DMS79 treated with DMSO at 0.1 percent for 48 hours (cell line): ENCODE measurements at regions not wholly inside any gene's neighbourhood (a gene's known extent, or its start where the extent isn't known, plus 50 kb on each side); places are given as distances from the start of the nearest gene placed in this dataset.
"Not testable (repeated sequence)": the region's sequence is repeated elsewhere in the genome, so short reads cannot be mapped to it uniquely, and the experiment has no call there.

Source experiments
- DNase-seq: peaks from one replicate; lab custom pipeline; 2025; lab: John Stamatoyannopoulos, UW

DNA sequence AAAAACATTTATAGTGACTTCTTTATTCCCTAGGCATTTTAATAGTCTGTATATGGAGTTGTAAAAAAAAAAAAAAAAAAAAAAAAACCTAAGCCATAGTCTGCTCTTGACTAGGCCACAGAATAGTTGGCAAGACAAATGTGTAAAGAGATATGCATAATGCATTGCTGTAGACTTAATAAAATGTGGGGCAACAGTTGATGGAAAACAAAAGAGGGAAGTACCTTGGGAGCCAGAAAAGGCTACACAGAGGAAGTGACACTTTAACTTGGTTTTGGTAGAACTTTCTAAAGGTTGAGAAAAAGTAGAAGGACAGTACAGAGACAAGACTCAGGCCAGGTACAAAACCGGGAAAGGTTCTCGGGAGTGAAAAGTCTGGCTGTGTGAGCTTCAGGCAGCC, 802.9 kb upstream of the ADAMTS5 start:
- DNase-seq, result no peak

DNA sequence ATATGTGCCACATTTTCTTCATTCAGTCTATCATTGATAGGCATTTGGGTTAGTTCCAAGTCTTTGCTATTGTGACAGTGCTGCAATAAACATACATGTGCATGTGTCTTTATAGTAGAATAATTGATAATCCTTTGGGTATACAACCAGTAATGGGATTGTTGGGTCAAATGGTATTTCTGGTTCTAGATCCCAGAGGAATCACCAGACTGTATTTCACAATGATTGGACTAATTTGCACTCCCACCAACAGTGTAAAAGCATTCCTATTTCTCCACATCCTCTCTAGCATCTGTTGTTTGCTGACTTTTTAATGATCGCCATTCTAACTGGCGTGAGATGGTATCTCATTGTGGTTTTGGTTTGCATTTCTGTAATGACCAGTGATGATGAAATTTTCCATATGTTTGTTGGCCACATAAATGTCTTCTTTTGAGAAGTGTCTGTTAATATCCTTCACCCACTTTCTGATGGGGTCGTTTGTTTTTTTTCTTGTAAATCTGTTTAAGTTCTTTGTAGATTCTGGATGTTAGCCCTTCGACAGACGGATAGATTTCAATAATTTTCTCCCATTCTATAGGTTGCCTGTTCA, 801.3 kb upstream of the ADAMTS5 start:
- not testable (repeated sequence) for DNase-seq

DNA sequence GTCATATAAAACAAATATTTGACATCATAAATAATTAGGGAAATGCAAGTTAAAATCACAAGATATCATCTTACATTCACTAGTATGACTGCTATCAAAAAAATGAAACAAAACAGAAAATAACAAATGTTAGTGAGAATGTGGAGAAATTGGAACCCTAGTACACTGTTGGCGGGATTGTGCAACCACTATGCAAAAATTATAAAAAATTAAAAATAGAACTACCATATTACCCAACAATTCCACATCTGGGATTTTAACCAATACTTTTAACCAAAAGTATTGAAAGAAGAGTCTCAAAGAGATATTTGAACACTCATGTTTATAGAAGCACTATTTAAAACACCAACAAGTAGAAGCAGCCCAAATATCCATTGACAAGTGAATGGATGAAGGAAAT, 797.2 kb upstream of the ADAMTS5 start:
- no peak for DNase-seq

DNA sequence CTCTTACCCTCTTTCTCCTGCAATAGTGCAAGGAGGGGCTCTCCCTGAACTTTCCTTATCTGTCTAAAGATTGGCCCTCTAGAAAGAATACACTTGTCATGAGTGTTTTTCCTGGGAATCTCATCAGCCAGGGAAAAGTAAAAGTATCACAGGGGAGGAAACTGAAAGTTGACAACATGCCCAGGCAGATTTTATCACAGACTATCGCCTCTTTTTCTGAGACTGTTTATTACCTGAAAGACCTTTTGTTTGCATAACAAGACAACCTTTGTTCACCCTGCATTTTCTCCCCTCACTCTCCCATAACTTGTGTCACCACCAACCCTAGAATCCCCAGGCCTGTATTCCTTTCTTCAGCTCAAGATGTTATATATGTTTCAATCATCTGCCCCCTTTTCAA, 794.7 kb upstream of the ADAMTS5 start:
- no peak for DNase-seq

DNA sequence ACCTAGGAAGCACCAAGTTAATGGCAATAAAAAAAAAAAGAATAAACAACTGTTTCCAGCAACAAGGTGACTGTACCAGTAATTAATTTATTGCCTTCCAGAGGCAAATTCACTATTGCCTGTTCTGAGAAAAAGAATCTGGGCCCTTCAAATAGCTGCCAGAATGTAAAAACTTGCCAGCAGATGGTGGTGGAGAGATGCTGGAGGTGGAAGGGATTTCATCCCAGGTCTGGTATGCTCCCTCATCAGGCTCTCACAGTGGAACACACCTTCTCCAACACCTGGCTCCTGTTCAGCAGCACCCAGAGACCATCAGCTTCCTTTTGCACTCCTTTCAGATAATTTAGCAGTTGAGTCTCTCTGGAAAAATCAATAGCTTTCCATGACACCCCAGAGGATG, 792.9 kb upstream of the ADAMTS5 start:
- DNase-seq, result no peak

DNA sequence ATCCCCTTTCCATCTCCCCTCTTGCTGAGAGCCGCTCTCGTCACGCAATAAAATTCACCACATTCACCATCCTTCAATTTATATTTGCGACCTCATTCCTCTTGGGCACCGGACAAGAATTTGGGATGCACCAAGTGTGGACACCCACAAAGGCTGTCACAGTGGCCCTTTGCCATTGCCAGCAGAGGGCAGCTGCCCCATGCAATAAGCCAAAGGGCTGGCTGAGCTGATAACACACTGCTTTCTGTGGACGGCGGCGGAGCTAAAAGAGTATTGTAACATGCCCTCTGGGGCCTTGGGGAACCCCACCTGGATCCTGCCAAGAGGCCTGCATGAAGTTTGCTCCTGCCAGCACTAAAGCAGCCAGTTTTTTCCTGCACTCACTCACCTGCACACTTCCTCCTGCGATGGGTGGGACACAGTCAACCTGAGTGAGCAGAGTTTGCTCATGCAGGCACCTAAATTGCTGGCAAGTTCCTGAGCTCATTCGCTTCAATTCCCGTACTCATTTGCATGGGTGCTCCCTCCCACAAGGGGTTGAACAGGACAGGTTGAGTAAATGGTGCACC, 792.3 kb upstream of the ADAMTS5 start:
- no peak for DNase-seq

DNA sequence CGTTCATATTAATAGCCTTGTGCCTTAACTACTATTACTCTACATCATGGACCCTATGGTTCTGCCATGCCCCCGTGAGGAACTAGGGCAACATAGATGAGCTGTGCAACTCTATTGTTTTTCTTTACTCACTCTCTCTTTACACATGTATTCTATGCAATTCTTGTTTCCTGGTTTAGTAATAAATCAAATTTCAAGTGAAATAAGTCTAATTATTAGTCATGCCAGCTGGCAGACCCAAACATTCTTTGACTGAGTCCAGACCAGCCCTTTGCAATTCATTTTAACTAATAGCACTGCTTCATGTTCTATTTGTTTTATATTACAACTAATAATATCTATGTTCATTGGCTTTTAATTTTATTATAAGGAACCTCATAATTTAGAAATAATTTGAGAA, 789.3 kb upstream of the ADAMTS5 start:
- DNase-seq, result no peak

DNA sequence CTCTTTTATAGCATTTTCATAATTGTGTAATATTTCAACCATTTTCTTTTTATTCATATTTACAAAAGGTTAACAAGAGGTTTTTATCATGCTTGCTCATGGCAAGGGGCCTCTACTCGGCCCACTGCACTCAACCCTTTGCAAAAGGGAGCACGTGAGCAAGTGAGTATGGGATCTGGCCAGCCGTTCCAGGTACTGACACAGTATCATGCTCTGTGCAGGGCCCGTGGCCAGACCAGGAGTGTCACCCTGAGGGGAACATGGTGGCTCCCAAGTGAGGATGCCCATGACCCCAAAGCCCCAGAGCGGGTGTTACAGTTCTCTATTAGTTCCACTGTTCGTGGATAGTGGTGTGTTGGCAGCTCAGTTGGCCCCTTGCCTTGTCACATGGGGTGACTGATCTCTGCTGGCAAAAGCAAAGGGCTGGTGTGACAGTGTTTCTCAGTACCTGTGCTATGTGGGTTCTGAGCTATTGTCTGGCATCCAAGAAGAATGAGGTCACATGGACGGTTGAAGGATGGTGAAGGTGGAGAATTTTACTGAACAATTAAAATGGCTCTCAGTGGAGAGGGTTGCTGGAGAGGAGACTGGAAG, 777.2 kb upstream of the ADAMTS5 start:
- no peak for DNase-seq

DNA sequence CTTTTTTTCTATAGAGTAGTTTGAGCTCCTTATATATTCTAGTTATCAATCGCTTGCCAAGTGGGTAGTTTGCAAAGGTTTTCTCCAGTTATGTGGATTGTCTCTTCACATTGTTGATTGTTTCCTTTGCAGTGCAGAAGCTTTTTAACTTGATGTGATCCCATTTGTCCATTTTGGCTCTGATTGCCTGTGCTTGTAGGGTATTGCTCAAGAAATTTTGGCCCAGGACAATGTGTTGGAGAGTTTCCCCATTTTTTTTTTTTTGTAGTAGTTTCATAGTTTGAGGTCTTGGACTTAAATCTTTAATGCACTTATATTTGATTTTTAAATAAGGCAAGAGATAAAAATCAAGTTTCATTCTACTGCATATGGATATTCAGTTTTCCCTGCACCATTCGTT, 774.8 kb upstream of the ADAMTS5 start:
- no peak for DNase-seq

DNA sequence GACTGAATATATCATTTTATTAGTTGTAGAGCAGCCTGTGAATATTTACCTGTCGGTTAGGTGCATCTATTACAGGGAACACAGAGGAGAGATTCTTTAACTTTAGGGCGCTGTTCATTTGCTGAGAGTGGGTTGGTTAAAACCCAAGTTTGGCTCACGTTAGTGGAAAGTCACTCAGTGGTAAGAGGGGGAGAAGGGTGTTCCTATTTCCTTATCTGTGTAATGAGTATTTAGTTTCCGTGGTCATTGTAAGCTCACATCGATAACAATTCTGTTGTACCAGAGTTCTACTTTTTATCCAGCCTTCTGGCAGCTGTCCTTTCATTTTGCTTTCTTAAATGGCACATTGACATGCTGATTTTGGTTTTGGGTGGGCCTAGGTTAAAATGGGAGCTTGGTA, 773.2 kb upstream of the ADAMTS5 start:
- no peak for DNase-seq

DNA sequence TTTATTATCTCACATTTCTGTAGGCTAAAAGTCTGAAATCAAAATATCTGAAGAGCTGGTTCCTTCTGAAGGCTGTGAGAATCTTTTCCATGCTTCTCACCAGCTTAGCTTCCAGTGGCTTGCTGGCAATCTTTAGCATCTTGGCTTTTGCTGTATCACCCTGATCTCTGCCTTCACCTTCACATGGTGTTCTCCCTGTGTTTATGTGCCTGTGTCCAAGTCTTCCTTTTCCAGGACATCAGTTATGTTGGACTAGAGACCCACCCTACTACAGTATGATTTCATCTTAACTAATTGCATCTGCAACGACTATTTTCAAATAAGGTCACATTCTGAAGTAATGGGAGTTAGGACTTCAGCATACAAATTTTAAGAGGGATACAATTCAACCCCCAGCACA, 772.3 kb upstream of the ADAMTS5 start:
- DNase-seq, result no peak

DNA sequence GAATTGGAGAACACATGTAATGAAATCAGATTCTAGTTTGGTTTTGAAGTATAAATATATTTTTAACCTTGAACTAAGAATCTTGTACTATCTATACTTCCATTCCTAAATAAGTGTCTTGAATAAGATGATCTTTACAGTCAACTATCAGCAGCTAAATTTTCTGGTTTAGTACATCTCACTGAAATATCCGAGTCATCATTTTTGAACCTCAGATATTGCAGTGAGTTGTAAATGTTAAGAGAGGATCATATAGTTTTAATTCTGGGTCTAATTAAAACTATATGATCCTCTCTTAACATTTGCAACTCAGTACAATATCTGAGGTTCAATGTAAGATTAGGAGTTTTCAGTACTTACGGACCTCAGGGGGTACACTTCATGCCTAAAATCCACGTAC, 768.8 kb upstream of the ADAMTS5 start:
- DNase-seq, result no peak

DNA sequence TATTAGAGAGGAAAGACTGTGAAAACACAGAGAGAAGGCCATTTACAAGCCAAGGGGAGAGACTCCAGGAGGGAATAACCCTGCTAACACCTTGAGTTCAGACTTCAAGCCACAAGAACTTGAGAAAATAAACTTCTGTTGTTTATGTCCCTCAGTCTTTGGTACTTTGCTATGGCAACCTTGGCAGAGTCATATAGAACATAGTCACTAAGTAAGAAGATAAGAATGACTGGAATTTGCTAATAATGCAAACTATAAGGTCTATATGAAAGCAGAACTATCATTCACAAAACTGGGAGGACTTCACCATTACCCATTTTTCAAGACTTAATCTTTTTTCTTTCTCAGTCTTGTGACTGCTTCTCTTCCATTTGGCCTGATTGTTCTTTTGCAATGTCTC, 767.3 kb upstream of the ADAMTS5 start:
- no peak for DNase-seq

DNA sequence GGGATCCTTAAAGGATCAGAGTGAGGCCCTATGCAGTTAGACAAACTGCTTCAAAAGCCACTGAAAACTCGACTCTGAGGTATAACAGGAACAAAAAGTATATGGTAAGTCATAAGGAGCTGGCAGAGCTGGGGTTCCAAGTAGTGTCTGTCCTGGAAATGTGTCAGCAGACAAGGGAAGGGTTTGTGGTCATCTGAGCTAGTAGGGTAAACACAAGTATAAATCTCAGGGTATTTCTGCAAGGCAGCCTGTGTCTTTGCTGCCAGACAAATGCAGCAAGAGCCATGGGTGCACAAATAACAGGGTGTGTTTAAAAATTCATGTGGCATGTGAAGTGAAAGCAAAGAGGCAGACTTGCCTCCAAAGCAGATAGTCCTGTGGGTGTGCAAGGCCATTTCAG, 759.0 kb upstream of the ADAMTS5 start:
- DNase-seq, result no peak

DNA sequence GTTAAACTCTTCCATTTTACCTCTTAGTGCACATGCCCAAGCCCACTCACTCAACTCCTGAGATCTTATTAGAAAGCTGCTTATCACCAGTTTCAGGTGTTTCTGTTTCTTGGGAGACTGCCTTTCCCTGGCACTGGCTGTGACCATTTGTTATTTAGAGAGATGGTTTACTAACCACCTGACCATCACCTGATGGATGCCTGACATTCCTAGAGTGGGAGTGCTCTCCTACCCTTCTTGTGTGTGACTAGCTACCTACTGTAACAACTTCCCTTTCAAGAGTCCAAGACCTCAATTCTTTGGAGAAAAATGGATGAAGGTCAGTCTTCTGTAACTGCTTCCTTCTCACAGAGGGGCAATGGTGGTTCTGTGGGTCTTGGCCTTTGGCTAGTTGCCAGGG, 755.2 kb upstream of the ADAMTS5 start:
- no peak for DNase-seq

DNA sequence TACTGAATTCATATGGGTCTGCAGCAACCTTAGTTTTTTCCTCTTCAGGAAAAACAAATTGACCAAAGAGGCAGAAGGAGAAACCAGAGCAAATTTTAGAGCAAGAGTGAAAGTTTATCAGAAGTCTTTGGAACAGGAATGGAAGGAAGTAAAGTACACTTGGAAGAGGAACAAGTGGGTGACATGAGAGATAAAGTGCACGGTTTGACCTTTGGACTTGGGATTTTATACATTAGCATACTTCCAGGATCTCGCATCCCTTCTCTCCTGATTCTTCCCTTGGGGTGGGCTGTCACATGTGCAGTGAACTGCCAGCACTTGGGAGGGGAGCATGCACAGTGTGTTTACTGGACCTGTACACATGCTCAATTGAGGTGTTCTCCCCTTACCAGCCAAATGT, 754.8 kb upstream of the ADAMTS5 start:
- no peak for DNase-seq

DNA sequence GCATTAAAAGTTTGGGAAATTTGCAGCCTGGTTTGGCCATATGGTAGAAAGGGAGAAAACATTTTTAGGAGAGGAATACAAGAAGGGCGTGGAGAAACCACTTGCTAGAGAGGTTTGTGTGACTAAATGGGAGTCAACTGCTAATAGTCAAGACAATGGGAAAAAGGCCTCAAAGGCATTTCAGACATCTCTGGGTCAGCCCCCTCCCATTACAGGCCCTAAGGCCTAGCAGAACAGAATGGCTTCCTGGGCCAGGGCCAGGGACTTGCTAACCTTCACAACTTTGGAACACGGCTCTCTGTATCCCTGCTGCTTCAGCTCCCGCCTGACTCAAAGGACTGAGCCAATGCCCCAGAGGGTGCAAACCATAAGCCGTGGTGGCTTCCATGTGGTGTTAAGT, 752.3 kb upstream of the ADAMTS5 start:
- no peak for DNase-seq

DNA sequence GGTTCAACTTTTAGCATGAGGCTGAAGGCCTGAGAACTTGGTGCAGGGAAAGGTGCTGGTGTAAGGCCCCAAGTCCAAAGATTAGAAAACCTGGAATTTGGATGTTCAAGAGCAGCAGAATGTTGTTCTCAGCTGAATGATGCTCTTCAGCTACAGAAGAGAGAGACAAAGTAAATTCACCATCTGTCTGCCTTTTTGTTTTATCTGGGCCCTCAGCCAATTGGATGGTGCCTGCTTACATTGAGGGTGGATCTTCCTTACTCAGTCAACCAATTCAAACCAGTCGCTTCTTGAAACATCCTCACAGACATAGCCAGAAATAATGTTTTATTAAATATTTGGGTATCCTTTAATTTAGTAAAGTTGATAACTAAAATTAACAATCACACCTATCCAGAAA, 748.2 kb upstream of the ADAMTS5 start:
- no peak for DNase-seq

DNA sequence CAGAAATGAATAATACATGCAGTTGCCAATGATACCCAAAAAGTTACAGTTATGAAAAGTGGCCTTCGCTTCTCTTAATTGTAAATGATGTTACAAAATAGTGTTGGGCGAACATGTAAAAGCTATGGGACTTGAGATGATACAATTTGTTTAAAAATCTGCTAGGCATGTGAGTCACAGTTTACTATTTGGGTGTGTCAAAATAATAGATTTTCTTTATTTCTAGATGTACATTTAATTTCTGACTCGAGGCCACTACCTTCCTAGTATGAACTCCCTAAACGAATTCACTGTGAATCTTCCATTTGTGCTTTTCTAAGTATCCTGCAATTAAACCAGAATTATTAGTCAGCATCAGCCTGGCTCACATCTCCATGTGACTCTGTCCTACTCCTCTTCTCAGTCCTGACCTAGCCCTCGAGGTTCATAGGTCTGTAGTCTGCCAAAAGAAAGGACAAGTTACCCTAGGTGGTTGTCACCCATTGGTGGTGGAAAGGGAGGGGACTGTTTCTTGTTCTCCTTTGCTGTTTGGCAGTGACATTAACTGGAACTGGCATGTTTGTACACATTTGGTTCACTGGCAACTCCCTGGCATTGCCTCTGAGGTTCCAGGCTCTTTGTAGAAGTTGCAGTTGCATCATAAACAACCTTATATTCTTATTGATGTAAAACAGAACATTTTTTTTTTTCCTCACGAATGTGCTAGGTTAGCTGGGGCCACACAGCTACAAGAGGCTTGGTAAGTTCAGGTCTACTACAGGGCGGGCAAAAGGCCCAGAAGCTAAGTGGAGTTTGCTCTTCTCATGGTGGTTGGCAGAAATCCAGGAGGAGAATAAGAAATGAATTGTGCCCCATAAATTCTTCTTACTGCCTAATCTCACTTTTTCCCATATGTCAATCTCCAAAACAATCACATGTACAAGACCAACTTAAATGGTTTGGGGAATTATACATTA, 746.5 kb upstream of the ADAMTS5 start:
- no peak for DNase-seq

DNA sequence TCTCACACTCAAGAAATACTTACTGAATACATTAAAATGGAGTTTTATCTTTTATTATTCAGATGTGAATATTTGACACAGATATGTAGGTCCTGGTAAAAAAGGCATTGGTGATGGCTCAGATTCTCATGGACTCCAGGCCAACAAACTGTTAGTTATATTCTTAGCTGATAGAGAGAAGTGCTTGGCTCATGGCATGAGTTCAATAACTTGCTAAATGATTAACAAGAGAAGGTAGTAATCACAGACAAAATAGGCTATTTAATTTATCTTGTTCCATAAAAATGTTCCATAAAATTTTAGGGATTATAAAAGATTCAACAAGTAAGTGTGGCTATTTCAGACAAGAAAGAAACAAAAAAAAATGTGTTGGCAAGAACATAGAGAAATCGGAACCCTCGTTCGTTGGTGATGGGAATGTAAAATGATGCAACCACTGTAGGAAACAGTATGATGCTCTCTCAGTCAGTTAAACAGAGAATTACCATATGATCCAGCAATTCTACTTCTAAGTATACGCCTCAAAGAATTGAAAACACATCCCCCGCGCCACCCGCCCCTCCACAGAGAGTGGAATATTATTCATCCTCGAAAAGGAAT, 737.8 kb upstream of the ADAMTS5 start:
- DNase-seq, result no peak

DNA sequence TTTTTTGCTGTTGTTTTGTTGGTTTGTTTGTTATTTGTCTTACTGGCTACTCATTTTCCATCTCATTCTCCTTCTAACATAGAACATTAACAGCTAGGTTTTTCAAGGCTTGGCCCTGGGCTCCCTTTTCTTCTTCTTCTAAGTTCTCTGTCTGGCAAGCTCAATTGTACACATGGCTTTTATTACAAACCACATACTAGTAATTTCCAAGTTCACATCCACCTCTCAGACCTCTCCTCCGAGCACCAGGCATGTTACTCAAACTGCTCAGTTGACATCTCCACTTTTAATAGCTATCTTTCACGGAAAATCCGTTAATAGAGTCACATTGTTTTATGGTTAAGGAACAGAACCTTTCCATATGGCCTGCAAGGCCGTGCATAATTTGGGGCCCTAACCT, 736.9 kb upstream of the ADAMTS5 start:
- DNase-seq, result no peak

DNA sequence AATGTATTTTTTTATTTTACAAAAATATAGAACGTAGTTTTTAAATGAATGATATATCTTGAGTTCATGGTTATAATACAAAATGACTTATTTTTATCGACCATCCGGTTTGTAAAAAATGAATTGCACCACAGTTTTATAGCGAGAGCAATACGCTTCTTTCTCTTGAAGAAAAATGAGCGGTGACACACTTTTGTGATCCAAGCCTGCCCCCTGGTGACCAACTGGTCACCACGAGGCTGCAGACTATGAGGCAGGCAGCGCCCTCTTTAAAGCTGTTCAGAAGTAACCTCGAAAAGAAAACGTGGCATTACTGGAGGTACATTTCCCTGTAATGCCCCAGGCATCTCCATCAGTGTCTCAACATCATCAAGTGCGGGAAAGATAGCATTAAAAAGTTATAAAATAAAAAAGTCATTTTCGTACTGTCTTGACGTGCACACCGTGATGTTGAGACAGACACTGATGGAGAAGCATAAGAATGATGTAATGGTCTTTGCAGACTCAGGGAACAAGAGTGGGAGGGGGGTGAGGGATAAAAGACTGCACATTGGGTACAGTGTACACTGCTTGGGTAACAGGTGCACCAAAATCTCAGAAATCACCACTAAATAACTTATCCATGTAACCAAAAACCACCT, 734.2 kb upstream of the ADAMTS5 start:
- DNase-seq, result no peak
